GM12878 (cell line): ENCODE measurements at regions not wholly inside any gene's neighbourhood (a gene's known extent, or its start where the extent isn't known, plus 50 kb on each side); places are given as distances from the start of the nearest gene placed in this dataset.

ENCODE experiments used
- ATAC-seq: fragments of 200-7000 bp; cut with Tn5 transposase; 3 replicates; pipeline ENCODE4 v1.9.1; 2020; ENCODE audit warnings: mild to moderate bottlenecking, moderate library complexity
- BruUV-seq: library from RNA; stranded (reverse); fragments of 400-500 nt; replicated peaks from 2 replicates; lab custom pipeline; 2021; lab: Mats Ljungman, UMichigan
- CTCF ChIA-PET: fragments of 300-600 bp; sonication (Branson Sonifier 250); formaldehyde crosslinking; extraction: SDS; loops from one replicate; lab custom pipeline; 2021; ENCODE audit warnings: inconsistent platforms; lab: Yijun Ruan, JAX
- POLR2A ChIA-PET: fragments of 350-600 bp; formaldehyde crosslinking; extraction: SDS; loops from one replicate; lab custom pipeline; 2021; ENCODE audit warnings: inconsistent platforms; lab: Charles Lee
- RAD21 ChIA-PET: fragments of 300-600 bp; sonication (Branson Sonifier 250); formaldehyde crosslinking; loops from one replicate; lab custom pipeline; 2023; ENCODE audit warnings: antibody characterized with exemption; ENCODE audit not compliant: unreplicated experiment; lab: Charles Lee
- SMC1A ChIA-PET: fragments of 300-600 bp; sonication (Branson Sonifier 250); formaldehyde crosslinking; loops from one replicate; lab custom pipeline; 2023; ENCODE audit not compliant: unreplicated experiment, uncharacterized antibody; lab: Charles Lee
- DNase-seq: peaks from one replicate; pipeline ENCODE4 v3.0.0-alpha.2; 2011; ENCODE audit warnings: low read depth, low spot score
- FAIRE-seq: peaks from 3 replicates; lab custom pipeline; 2011; peaks lifted over from hg19 to GRCh38; lab: Jason Lieb, UNC
- H2AFZ ChIP-seq: 2 replicates; pipeline ENCODE4 v1.6.0; 2011; ENCODE audit warnings: low read depth, low read length, control low read depth; ENCODE audit not compliant: control insufficient read depth
- H3K27ac ChIP-seq: 2 replicates; pipeline ENCODE4 v1.5.1; 2011; ENCODE audit warnings: control low read depth; ENCODE audit not compliant: control insufficient read depth, insufficient read depth
- H3K27me3 ChIP-seq, 2 experiments: replicated peaks in 1 of 2; 2 replicates each; pipeline versions ENCODE4 v1.6.0 to v1.6.1; 2011; ENCODE audit warnings: low read length in 1 of 2; ENCODE audit not compliant: control insufficient read depth in 2 of 2, insufficient read depth in 2 of 2
- H3K36me3 ChIP-seq, 2 experiments: 2 replicates each; pipeline ENCODE4 v1.5.1; 2011; ENCODE audit warnings: low read length in 1 of 2; ENCODE audit not compliant: control insufficient read depth in 2 of 2, insufficient read depth in 2 of 2
- H3K4me1 ChIP-seq: 2 replicates; pipeline ENCODE4 v1.6.1; 2011; ENCODE audit warnings: mild to moderate bottlenecking, low read length, moderate library complexity, mixed read lengths; ENCODE audit not compliant: control insufficient read depth, insufficient read depth
- H3K4me2 ChIP-seq: 2 replicates; pipeline ENCODE4 v1.6.0; 2011; ENCODE audit warnings: control low read depth; ENCODE audit not compliant: control insufficient read depth, insufficient read depth
- H3K4me3 ChIP-seq: fragments of 200-600 bp; sonication (generic); 2 replicates; pipeline ENCODE4 v1.5.1; 2016
- H3K79me2 ChIP-seq: 2 replicates; pipeline ENCODE4 v1.6.0; 2011; ENCODE audit warnings: low read length; ENCODE audit not compliant: control insufficient read depth, insufficient read depth
- H3K9ac ChIP-seq: 2 replicates; pipeline ENCODE4 v1.8.0; 2011; ENCODE audit warnings: low read length, control low read depth, mixed read lengths; ENCODE audit not compliant: control insufficient read depth, insufficient read depth
- H3K9me3 ChIP-seq: replicated peaks from 3 replicates; pipeline ENCODE4 v1.5.1; 2011; ENCODE audit warnings: mild to moderate bottlenecking, low read length; ENCODE audit not compliant: control insufficient read depth, insufficient read depth
- H4K20me1 ChIP-seq: 2 replicates; pipeline ENCODE4 v1.6.0; 2011; ENCODE audit not compliant: control insufficient read depth, insufficient read depth
- EED ChIP-seq: sonication (generic); IDR thresholded peaks from 2 replicates; pipeline ENCODE4 v1.6.1; 2016; ENCODE audit warnings: antibody characterized with exemption, low read depth
- HCFC1 ChIP-seq: fragments of 150-350 bp; IDR thresholded peaks from 2 replicates; pipeline ENCODE4 v1.6.1; 2014; ENCODE audit warnings: low read length
- HDGF ChIP-seq: fragments of 450-650 bp; IDR thresholded peaks from 2 replicates; pipeline ENCODE4 v1.6.1; 2016; ENCODE audit warnings: antibody characterized with exemption
- MEF2B ChIP-seq: fragments of 450-650 bp; IDR thresholded peaks from 2 replicates; pipeline ENCODE4 v1.6.1; 2018; ENCODE audit warnings: mild to moderate bottlenecking, moderate library complexity; ENCODE audit not compliant: partially characterized antibody, poor library complexity, severe bottlenecking
- MYB ChIP-seq: fragments of 150-350 bp; IDR thresholded peaks from 2 replicates; pipeline ENCODE4 v1.6.1; 2014; ENCODE audit warnings: mild to moderate bottlenecking, low read depth, low read length, borderline replicate concordance
- POLR2A ChIP-seq: IDR thresholded peaks from 2 replicates; pipeline ENCODE4 v1.6.1; 2011; ENCODE audit warnings: low read depth, mild to moderate bottlenecking, low read length
- TARDBP ChIP-seq: IDR thresholded peaks from 2 replicates; pipeline ENCODE4 v1.6.1; 2016; ENCODE audit warnings: borderline replicate concordance
- ZZZ3 ChIP-seq: IDR thresholded peaks from 2 replicates; pipeline ENCODE4 v1.6.1; 2011; ENCODE audit warnings: low read depth; ENCODE audit not compliant: control insufficient read depth, insufficient read length
- WGBS: methylation state at CpG from one replicate; pipeline ENCODE4 v1.1.6; 2016; ENCODE audit warnings: low lambda C conversion rate; ENCODE audit not compliant: insufficient replicate concordance, insufficient coverage; ENCODE audit errors: missing lambda C conversion rate; 5-methylcytosine and 5-hydroxymethylcytosine counted together
- in situ Hi-C: fragments of 300-500 bp; cut with MboI; formaldehyde crosslinking; loops from 9 replicates; pipeline ENCODE4 v1.14.3; 2018; ENCODE audit warnings: mixed read lengths
- intact Hi-C: fragments of 100-400 bp; cut with micrococcal nuclease; formaldehyde crosslinking; loops from one replicate; pipeline ENCODE4 v1.14.2; 2022; ENCODE audit not compliant: unreplicated experiment
- TF ChIP-seq, protein P1 (sequence below): fragments of 450-650 bp; formaldehyde crosslinking; IDR thresholded peaks from 2 replicates; pipeline ENCODE4 v1.4.0; 2022; ENCODE audit warnings: mild to moderate bottlenecking, moderate library complexity
- TF ChIP-seq, protein P2 (sequence below): fragments of 450-650 bp; IDR thresholded peaks from 2 replicates; pipeline ENCODE4 v1.6.1; 2017; ENCODE audit warnings: low read depth, mild to moderate bottlenecking, moderate library complexity

DNA sequence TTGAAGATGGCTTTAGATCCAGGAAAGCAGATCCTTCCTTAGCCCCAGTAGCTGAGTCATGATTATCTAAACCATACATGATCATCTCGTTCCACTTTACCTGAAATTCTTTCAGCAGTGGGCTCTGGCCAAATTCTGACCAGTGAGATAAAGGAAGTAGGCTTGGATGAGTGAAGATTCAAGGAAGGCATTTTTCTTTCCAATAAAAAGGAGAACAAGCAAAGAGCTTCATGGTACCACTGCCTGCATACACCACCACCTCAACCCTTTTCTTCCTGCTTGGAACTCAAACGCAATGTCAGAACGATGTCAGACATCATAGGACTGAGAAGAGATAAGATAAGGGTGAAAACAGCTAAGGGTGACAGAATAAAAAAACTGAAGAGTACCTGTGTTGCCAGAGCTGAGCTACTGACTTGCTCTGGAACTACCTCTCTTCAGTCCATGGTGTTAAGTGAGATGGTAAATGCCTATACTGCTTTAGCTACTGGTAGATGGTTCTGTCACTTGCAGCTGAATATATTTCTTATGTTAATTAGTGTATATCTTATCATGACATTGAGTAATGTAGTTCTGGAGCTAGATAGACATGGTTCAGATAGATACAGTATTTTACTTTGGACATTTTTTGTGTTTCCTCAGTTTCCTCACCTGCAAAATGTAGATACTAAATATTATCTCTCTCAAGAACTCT, 58.7 kb upstream of the ACVR1 start (continued):
- TF ChIP-seq, protein P1, sequence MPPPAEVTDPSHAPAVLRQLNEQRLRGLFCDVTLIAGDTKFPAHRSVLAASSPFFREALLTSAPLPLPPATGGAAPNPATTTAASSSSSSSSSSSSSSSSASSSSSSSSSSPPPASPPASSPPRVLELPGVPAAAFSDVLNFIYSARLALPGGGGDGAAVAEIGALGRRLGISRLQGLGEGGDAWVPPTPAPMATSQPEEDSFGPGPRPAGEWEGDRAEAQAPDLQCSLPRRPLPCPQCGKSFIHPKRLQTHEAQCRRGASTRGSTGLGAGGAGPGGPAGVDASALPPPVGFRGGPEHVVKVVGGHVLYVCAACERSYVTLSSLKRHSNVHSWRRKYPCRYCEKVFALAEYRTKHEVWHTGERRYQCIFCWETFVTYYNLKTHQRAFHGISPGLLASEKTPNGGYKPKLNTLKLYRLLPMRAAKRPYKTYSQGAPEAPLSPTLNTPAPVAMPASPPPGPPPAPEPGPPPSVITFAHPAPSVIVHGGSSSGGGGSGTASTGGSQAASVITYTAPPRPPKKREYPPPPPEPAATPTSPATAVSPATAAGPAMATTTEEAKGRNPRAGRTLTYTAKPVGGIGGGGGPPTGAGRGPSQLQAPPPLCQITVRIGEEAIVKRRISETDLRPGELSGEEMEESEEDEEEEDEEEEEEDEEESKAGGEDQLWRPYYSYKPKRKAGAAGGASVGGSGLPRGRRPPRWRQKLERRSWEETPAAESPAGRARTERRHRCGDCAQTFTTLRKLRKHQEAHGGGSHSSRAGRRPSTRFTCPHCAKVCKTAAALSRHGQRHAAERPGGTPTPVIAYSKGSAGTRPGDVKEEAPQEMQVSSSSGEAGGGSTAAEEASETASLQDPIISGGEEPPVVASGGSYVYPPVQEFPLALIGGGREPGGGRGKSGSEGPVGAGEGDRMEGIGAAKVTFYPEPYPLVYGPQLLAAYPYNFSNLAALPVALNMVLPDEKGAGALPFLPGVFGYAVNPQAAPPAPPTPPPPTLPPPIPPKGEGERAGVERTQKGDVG = no peak
- TF ChIP-seq TARDBP (no peak), HCFC1 (no peak)

DNA sequence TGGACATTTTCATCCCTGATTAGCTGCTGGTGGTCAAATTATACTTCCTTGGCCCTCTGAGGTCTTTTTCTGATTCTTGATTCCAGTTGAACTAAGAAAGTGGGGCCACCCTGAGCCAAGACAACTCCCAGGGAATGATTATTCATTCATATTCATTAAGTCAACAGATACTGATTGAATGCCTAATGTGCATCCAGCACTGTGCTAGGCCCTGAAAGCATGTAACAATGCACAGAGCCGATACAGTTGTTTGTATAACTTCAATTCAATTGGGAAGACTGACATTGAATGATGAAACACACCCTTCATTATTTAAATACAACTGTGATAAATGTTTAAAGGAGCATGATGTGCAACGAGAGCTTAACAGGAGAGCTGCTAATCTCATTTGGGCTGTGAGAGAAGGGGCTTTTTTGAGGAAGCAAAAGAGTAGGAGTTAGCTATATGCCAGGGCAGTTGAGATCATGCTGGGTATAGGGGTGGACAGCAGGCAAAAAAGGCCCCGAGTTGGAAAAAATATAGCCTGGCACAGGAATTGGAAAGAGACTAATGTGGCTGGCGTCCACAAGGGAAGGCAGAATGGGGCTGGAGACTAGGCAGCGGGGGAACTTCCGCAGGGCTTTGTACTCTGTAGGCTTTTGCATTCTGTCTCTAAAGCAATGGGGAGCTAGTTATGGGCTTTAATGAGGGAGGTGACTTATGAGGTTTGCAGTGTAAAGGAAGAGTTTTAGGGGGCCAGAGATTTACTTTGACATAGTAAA, 57.2 kb upstream of the ACVR1 start:
- Histone ChIP-seq H4K20me1 (no peaks in the 10 kb centered on the region), H3K27me3 (no peaks in the 10 kb centered on the region; a peak in 1 of 4 replicates), H3K27ac (no peak overlapping the region), H3K79me2 (no peaks in the 10 kb centered on the region), H3K4me2 (no peak overlapping the region), H2AFZ (no peak overlapping the region), H3K4me1 (no peaks in the 10 kb centered on the region), H3K9me3 (no peaks in the 10 kb centered on the region), H3K4me3 (no peak overlapping the region), H3K9ac (no peak overlapping the region), H3K36me3 (no peaks in the 10 kb centered on the region)
- intact Hi-C loops (no loop called here), in situ Hi-C loops (no loop called here)
- TF ChIP-seq ZZZ3 = no peak
- TF ChIP-seq MEF2B = no peak
- TF ChIP-seq, protein P2, sequence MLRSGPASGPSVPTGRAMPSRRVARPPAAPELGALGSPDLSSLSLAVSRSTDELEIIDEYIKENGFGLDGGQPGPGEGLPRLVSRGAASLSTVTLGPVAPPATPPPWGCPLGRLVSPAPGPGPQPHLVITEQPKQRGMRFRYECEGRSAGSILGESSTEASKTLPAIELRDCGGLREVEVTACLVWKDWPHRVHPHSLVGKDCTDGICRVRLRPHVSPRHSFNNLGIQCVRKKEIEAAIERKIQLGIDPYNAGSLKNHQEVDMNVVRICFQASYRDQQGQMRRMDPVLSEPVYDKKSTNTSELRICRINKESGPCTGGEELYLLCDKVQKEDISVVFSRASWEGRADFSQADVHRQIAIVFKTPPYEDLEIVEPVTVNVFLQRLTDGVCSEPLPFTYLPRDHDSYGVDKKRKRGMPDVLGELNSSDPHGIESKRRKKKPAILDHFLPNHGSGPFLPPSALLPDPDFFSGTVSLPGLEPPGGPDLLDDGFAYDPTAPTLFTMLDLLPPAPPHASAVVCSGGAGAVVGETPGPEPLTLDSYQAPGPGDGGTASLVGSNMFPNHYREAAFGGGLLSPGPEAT = no peak
- TF ChIP-seq EED = no peak
- TF ChIP-seq POLR2A = no peak
- TF ChIP-seq MYB = no peak
- TF ChIP-seq HDGF = no peak
- DNase-seq (no peak), FAIRE-seq (no peak), ATAC-seq (no peak)
- 34% methylated on average over 6 of the region's 6 CpGs for WGBS
- ChIA-PET POLR2A (no interaction called here), RAD21 (no interaction called here), CTCF (no interaction called here), SMC1A (no interaction called here)
- no TSS peak for BruUV-seq
